ENCODE measurements at regions not wholly inside any gene's neighbourhood (a gene's known extent, or its start where the extent isn't known, plus 50 kb on each side); places are given as distances from the start of the nearest gene placed in this dataset.

- TF ChIP-seq CTCF (IDR thresholded peaks at IDR 0.05; ENCODE audit: low read depth, low read length, poor library complexity, severe bottlenecking): no peak
- TF ChIP-seq EZH2phosphoT487 (IDR thresholded peaks at IDR 0.05; ENCODE audit: borderline replicate concordance, low read length): no peak
These were observed 113.2 kb upstream of the CHST15 start for GRCh38 chr10:124206616-124207015.
